ENCODE measurements at regions not wholly inside any gene's neighbourhood (a gene's known extent, or its start where the extent isn't known, plus 50 kb on each side); places are given as distances from the start of the nearest gene placed in this dataset.
A peak's percentile ranks its signal among the peaks of the same experiment; 100 is the strongest.

DNA sequence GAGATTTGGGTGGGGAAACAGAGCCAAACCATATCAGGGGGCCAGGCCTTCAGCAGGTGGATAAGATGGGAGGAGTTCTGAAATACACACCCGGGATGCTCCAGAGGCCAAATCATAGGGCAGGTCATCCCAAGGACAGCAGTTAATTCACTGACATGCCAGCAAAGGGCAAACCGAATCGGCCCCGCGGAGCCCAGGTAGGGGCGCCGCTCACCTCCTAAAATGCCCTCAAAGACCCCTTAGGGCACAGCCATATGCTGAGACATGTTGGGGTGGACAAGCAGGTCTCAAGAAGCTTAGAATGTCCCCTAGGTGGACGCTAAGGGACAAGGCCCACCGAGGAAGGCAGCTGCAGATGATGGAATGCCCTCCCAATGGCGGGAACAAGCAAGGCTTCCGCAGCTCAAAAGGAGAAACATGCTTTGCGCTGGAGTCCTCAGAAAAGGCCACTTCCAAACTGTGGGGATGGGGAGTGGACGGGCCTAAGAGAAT lies 144.9 kb downstream of the ERCC6L2 start:
- H3K4me1 ChIP-seq = no peaks in the 10 kb centered on the region
- H3K4me2 ChIP-seq (ENCODE audit: low read length) = peak overlapping the region; percentile 58
- no peaks in the 10 kb centered on the region for H3K9me3 ChIP-seq (ENCODE audit: control insufficient read depth, low read length)
- H3K79me2 ChIP-seq = no peaks in the 10 kb centered on the region
- H2AFZ ChIP-seq = no peak overlapping the region
- TF ChIP-seq CTCF (IDR thresholded peaks at IDR 0.05) = no peak
- H3K9ac ChIP-seq = no peak overlapping the region
- H3K36me3 ChIP-seq (ENCODE audit: control insufficient read depth, insufficient read depth, low read length) = no peaks in the 10 kb centered on the region
- H3K4me3 ChIP-seq (ENCODE audit: low read depth, low read length) = no peak overlapping the region
- H3K27me3 ChIP-seq (ENCODE audit: control insufficient read depth, insufficient read depth, low read length) = peaks cover 5% of the 10 kb centered on the region
- no peak overlapping the region for H3K27ac ChIP-seq
